ENCODE measurements at regions not wholly inside any gene's neighbourhood (a gene's known extent, or its start where the extent isn't known, plus 50 kb on each side); places are given as distances from the start of the nearest gene placed in this dataset.

- CTCF ChIA-PET, result no interaction called here
- ATAC-seq, result no peak
- Mint-ChIP-seq H3K9me3 (ENCODE audit: low read depth) (peaks cover 2% of the 10 kb centered on the region), H3K27ac (no peak overlapping the region), H3K4me3 (no peak overlapping the region), H3K27me3 (no peaks in the 10 kb centered on the region), H3K36me3 (no peaks in the 10 kb centered on the region), H3K4me1 (no peaks in the 10 kb centered on the region)
- DNase-seq, result no peak
Observed at GRCh38 chr4:138553001-138553845, 311.1 kb upstream of the SLC7A11 start.

- ATAC-seq, result no peak
Observed at GRCh38 chr4:138542191-138542776, 300.1 kb upstream of the SLC7A11 start.

GRCh38 chr4:138540056-138540800 is 298.1 kb upstream of the SLC7A11 start:
- Mint-ChIP-seq H3K4me1 (no peaks in the 10 kb centered on the region), H3K27me3 (no peaks in the 10 kb centered on the region), H3K4me3 (no peak overlapping the region), H3K27ac (no peak overlapping the region), H3K9me3 (ENCODE audit: low read depth) (peaks cover 2% of the 10 kb centered on the region), H3K36me3 (no peaks in the 10 kb centered on the region)
- ATAC-seq (no peak), DNase-seq (no peak)
- CTCF ChIA-PET, result no interaction called here

More at GRCh38 chr4:138542191-138542776, 300.1 kb upstream of the SLC7A11 start:
- no peak overlapping the region for H3K27ac Mint-ChIP-seq
- H3K36me3 Mint-ChIP-seq, result no peaks in the 10 kb centered on the region
- no peak overlapping the region for H3K4me3 Mint-ChIP-seq
- DNase-seq, result no peak
- no peaks in the 10 kb centered on the region for H3K27me3 Mint-ChIP-seq
- H3K9me3 Mint-ChIP-seq (ENCODE audit: low read depth), result peaks cover 5% of the 10 kb centered on the region
- CTCF ChIA-PET, result no interaction called here
- H3K4me1 Mint-ChIP-seq, result no peaks in the 10 kb centered on the region

- Mint-ChIP-seq H3K36me3 (no peaks in the 10 kb centered on the region), H3K27me3 (no peaks in the 10 kb centered on the region), H3K4me1 (no peaks in the 10 kb centered on the region), H3K27ac (no peak overlapping the region), H3K4me3 (no peak overlapping the region), H3K9me3 (ENCODE audit: low read depth) (no peaks in the 10 kb centered on the region)
- ATAC-seq (no peak), DNase-seq (no peak)
- CTCF ChIA-PET, result no interaction called here
Observed at GRCh38 chr4:138538743-138539142, 296.6 kb upstream of the SLC7A11 start.

GRCh38 chr4:138537731-138538490 is 295.8 kb upstream of the SLC7A11 start:
- H3K9me3 Mint-ChIP-seq (ENCODE audit: low read depth), result peaks cover 2% of the 10 kb centered on the region
- no peak overlapping the region for H3K4me3 Mint-ChIP-seq

GRCh38 chr4:138535316-138535715 is 293.2 kb upstream of the SLC7A11 start:
- DNase-seq (no peak), ATAC-seq (no peak)
- no peaks in the 10 kb centered on the region for H3K36me3 Mint-ChIP-seq
- no peaks in the 10 kb centered on the region for H3K4me1 Mint-ChIP-seq
- H3K4me3 Mint-ChIP-seq, result no peak overlapping the region
- peaks cover 4% of the 10 kb centered on the region for H3K9me3 Mint-ChIP-seq (ENCODE audit: low read depth)
- CTCF ChIA-PET, result interaction anchor here (1.8 kb wide), 1 partner anchor 13 kb away, joined by 4 read pairs; no protein-coding TSS in a partner anchor
- H3K27me3 Mint-ChIP-seq, result no peaks in the 10 kb centered on the region
- H3K27ac Mint-ChIP-seq, result no peak overlapping the region

More at GRCh38 chr4:138537731-138538490, 295.8 kb upstream of the SLC7A11 start:
- H3K27me3 Mint-ChIP-seq, result no peaks in the 10 kb centered on the region
- ATAC-seq, result no peak
- H3K27ac Mint-ChIP-seq, result no peak overlapping the region
- no peak for DNase-seq
- H3K36me3 Mint-ChIP-seq, result no peaks in the 10 kb centered on the region
- CTCF ChIA-PET, result no interaction called here
- H3K4me1 Mint-ChIP-seq, result no peaks in the 10 kb centered on the region

- Mint-ChIP-seq H3K9me3 (ENCODE audit: low read depth) (no peaks in the 10 kb centered on the region), H3K27ac (no peak overlapping the region), H3K4me3 (no peak overlapping the region), H3K4me1 (no peaks in the 10 kb centered on the region), H3K27me3 (no peaks in the 10 kb centered on the region), H3K36me3 (no peaks in the 10 kb centered on the region)
- DNase-seq (no peak), ATAC-seq (no peak)
- CTCF ChIA-PET, result interaction anchor here (1.5 kb wide), 1 partner anchor 13 kb away, joined by 4 read pairs; no protein-coding TSS in a partner anchor
Observed at GRCh38 chr4:138522366-138522765, 280.2 kb upstream of the SLC7A11 start.

- no peaks in the 10 kb centered on the region for H3K27me3 Mint-ChIP-seq
- H3K9me3 Mint-ChIP-seq (ENCODE audit: low read depth), result no peaks in the 10 kb centered on the region
- no peaks in the 10 kb centered on the region for H3K36me3 Mint-ChIP-seq
- CTCF ChIA-PET, result interaction anchor here (1.5 kb wide), 1 partner anchor 13 kb away, joined by 4 read pairs; no protein-coding TSS in a partner anchor
- no peak overlapping the region for H3K4me3 Mint-ChIP-seq
- H3K4me1 Mint-ChIP-seq, result no peaks in the 10 kb centered on the region
- ATAC-seq, result no peak
- DNase-seq, result no peak
- H3K27ac Mint-ChIP-seq, result no peak overlapping the region
Observed at GRCh38 chr4:138521809-138522208, 279.7 kb upstream of the SLC7A11 start.

GRCh38 chr4:138519436-138519835 is 277.3 kb upstream of the SLC7A11 start:
- no peaks in the 10 kb centered on the region for H3K36me3 Mint-ChIP-seq
- no peaks in the 10 kb centered on the region for H3K4me1 Mint-ChIP-seq
- ATAC-seq, result no peak
- H3K4me3 Mint-ChIP-seq, result no peak overlapping the region
- CTCF ChIA-PET, result no interaction called here
- no peak overlapping the region for H3K27ac Mint-ChIP-seq
- no peak for DNase-seq
- no peaks in the 10 kb centered on the region for H3K9me3 Mint-ChIP-seq (ENCODE audit: low read depth)
- H3K27me3 Mint-ChIP-seq, result no peaks in the 10 kb centered on the region

GRCh38 chr4:138513535-138513934 is 271.4 kb upstream of the SLC7A11 start:
- ATAC-seq (no peak), DNase-seq (no peak)
- Mint-ChIP-seq H3K27ac (no peak overlapping the region), H3K9me3 (ENCODE audit: low read depth) (no peaks in the 10 kb centered on the region), H3K36me3 (no peaks in the 10 kb centered on the region), H3K27me3 (no peaks in the 10 kb centered on the region), H3K4me3 (no peak overlapping the region), H3K4me1 (no peaks in the 10 kb centered on the region)
- CTCF ChIA-PET, result no interaction called here

- Mint-ChIP-seq H3K36me3 (no peaks in the 10 kb centered on the region), H3K9me3 (ENCODE audit: low read depth) (no peaks in the 10 kb centered on the region), H3K4me1 (no peaks in the 10 kb centered on the region), H3K27me3 (no peaks in the 10 kb centered on the region), H3K4me3 (no peak overlapping the region), H3K27ac (no peak overlapping the region)
- CTCF ChIA-PET, result no interaction called here
- DNase-seq, result no peak
- no peak for ATAC-seq
Observed at GRCh38 chr4:138512756-138513155, 270.6 kb upstream of the SLC7A11 start.

- Mint-ChIP-seq H3K4me3 (no peak overlapping the region), H3K27ac (no peak overlapping the region), H3K4me1 (no peaks in the 10 kb centered on the region), H3K9me3 (ENCODE audit: low read depth) (no peaks in the 10 kb centered on the region), H3K36me3 (no peaks in the 10 kb centered on the region), H3K27me3 (no peaks in the 10 kb centered on the region)
- DNase-seq (no peak), ATAC-seq (no peak)
- CTCF ChIA-PET, result no interaction called here
Observed at GRCh38 chr4:138510053-138510452, 267.9 kb upstream of the SLC7A11 start.

- H3K9me3 Mint-ChIP-seq (ENCODE audit: low read depth), result no peaks in the 10 kb centered on the region
- CTCF ChIA-PET, result no interaction called here
Observed at GRCh38 chr4:138509346-138509745, 267.2 kb upstream of the SLC7A11 start.

More at GRCh38 chr4:138509346-138509745, 267.2 kb upstream of the SLC7A11 start:
- Mint-ChIP-seq H3K27ac (no peak overlapping the region), H3K4me3 (no peak overlapping the region), H3K36me3 (no peaks in the 10 kb centered on the region), H3K4me1 (no peaks in the 10 kb centered on the region), H3K27me3 (no peaks in the 10 kb centered on the region)
- no peak for ATAC-seq
- DNase-seq, result no peak
